ENCODE measurements at regions not wholly inside any gene's neighbourhood (a gene's known extent, or its start where the extent isn't known, plus 50 kb on each side); places are given as distances from the start of the nearest gene placed in this dataset.

DNA sequence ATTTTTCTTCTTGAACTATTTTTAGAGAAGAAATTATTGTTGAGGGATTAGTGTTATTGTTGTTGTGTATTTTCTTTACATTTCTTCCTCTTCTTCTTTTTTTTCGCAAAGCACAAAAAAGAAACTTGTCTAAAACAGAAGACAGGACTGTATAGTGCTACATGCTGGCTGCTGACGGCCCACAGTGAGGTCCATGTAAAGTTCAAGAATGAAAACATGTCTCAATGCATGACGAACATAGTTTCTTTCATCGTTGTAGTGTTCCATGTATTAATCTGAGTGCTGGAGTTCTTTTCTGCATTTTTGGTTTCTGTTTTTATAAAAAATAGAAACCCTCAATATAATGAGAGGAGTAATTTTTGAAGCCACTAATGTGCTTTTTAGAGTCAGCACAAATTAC, 462.9 kb upstream of the MARCKS start:
- TF ChIP-seq, protein P1, sequence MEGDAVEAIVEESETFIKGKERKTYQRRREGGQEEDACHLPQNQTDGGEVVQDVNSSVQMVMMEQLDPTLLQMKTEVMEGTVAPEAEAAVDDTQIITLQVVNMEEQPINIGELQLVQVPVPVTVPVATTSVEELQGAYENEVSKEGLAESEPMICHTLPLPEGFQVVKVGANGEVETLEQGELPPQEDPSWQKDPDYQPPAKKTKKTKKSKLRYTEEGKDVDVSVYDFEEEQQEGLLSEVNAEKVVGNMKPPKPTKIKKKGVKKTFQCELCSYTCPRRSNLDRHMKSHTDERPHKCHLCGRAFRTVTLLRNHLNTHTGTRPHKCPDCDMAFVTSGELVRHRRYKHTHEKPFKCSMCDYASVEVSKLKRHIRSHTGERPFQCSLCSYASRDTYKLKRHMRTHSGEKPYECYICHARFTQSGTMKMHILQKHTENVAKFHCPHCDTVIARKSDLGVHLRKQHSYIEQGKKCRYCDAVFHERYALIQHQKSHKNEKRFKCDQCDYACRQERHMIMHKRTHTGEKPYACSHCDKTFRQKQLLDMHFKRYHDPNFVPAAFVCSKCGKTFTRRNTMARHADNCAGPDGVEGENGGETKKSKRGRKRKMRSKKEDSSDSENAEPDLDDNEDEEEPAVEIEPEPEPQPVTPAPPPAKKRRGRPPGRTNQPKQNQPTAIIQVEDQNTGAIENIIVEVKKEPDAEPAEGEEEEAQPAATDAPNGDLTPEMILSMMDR (IDR thresholded peaks at IDR 0.05) = no peak
- DNase-seq (ENCODE audit: extremely low spot score, unreplicated experiment) = no peak
- H3K4me3 Mint-ChIP-seq (ENCODE audit: unreplicated experiment) = no peak overlapping the region
- peaks cover 53% of the 10 kb centered on the region for H3K4me1 Mint-ChIP-seq (ENCODE audit: unreplicated experiment)
- H3K27ac Mint-ChIP-seq (ENCODE audit: unreplicated experiment) = no peak overlapping the region
- peaks cover 7% of the 10 kb centered on the region for H3K36me3 Mint-ChIP-seq (ENCODE audit: unreplicated experiment)
- peaks cover 11% of the 10 kb centered on the region for H3K9me3 Mint-ChIP-seq (ENCODE audit: unreplicated experiment)
- H3K27me3 Mint-ChIP-seq (ENCODE audit: unreplicated experiment) = no peaks in the 10 kb centered on the region

DNA sequence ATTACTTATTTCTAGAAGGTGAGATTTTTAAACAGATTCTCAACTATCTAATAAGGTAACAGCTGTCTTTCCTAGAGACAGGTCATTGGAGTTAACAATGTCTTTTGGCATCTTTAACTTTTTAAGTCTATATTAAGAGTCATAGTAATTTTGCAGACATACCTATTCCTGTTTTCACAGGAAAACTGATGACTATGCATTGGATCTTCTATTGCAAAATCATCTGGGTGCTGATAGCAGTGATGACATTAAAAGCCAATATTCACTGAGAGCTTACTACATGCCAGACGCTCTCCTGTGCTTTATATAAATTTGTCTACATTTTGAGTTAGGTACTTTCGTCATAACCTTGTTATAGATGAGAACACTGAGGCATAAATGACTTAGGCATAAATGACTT, 462.4 kb upstream of the MARCKS start:
- no peak overlapping the region for H3K4me3 Mint-ChIP-seq (ENCODE audit: unreplicated experiment)
- DNase-seq (ENCODE audit: extremely low spot score, unreplicated experiment) = no peak
- TF ChIP-seq, protein P1 (IDR thresholded peaks at IDR 0.05) = no peak
- no peak overlapping the region for H3K27ac Mint-ChIP-seq (ENCODE audit: unreplicated experiment)
- H3K27me3 Mint-ChIP-seq (ENCODE audit: unreplicated experiment) = no peaks in the 10 kb centered on the region
- H3K4me1 Mint-ChIP-seq (ENCODE audit: unreplicated experiment) = peaks cover 51% of the 10 kb centered on the region
- H3K9me3 Mint-ChIP-seq (ENCODE audit: unreplicated experiment) = peaks cover 13% of the 10 kb centered on the region
- peaks cover 10% of the 10 kb centered on the region for H3K36me3 Mint-ChIP-seq (ENCODE audit: unreplicated experiment)

DNA sequence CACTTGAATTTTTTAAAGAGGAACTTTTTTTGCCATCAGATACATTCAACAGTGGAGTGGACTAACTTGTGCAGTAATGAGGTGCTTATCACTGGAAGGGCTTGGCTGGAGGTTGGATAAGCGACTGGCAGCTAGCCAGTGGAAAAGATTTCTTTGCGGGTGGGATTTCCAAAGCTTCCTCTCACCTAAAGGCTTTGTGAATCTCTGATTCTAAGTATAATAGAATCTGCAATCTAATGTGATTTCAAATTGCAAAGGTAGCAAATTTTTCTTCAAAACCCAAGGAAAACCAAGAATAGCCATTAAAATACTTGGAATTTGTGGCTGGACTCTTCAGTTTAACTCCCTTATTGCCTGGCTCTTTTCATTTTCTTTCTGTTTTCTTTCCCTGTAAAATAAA, 460.4 kb upstream of the MARCKS start:
- Mint-ChIP-seq H3K36me3 (ENCODE audit: unreplicated experiment) (peaks cover 6% of the 10 kb centered on the region), H3K27me3 (ENCODE audit: unreplicated experiment) (no peaks in the 10 kb centered on the region), H3K9me3 (ENCODE audit: unreplicated experiment) (peaks cover 7% of the 10 kb centered on the region), H3K4me3 (ENCODE audit: unreplicated experiment) (no peak overlapping the region), H3K4me1 (ENCODE audit: unreplicated experiment) (peaks cover 44% of the 10 kb centered on the region), H3K27ac (ENCODE audit: unreplicated experiment) (peak overlapping the region; percentile 72)
- DNase-seq (ENCODE audit: extremely low spot score, unreplicated experiment) = no peak
- TF ChIP-seq, protein P1 (IDR thresholded peaks at IDR 0.05) = no peak

DNA sequence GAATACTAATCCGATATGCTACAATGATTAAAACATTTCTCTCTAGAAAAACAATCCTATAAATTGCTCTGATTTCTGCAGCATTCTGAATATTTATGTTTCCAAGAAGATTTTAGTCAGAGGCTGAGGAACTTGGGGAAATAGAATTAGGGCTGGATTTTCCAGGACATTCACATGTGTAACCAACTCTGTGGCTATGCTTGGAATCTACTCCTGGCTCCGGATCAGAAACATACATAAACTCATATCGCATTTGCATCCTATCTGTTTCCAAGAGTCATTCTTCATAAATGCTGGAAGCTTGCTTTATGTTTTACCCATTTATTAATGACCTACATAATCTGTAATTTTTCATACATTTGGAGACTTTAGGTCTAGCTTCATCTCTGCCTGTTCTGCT, 459.9 kb upstream of the MARCKS start:
- H3K4me1 Mint-ChIP-seq (ENCODE audit: unreplicated experiment) = peaks cover 47% of the 10 kb centered on the region
- peaks cover 6% of the 10 kb centered on the region for H3K36me3 Mint-ChIP-seq (ENCODE audit: unreplicated experiment)
- peaks cover 7% of the 10 kb centered on the region for H3K9me3 Mint-ChIP-seq (ENCODE audit: unreplicated experiment)
- H3K4me3 Mint-ChIP-seq (ENCODE audit: unreplicated experiment) = no peak overlapping the region
- no peaks in the 10 kb centered on the region for H3K27me3 Mint-ChIP-seq (ENCODE audit: unreplicated experiment)
- DNase-seq (ENCODE audit: extremely low spot score, unreplicated experiment) = no peak
- peak overlapping the region; percentile 72 for H3K27ac Mint-ChIP-seq (ENCODE audit: unreplicated experiment)
- TF ChIP-seq, protein P1 (IDR thresholded peaks at IDR 0.05) = no peak

DNA sequence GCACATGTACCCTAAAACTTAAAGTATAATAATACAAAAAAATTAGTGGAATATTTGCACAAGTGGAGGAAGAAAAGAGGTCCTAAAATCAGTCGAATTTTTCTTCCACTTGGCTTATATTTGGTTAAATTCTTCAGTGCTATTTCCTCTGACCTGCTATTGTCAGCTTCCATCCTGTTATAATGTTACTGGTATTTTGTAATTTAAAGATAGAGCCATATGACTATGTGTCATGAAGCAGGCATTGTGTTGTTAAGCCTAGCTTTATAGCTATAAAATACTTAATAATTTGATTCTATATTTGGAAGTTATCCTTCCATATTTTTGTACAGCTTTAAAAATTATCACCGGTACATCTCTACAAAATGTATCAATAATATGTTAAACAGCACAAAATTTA, 455.9 kb upstream of the MARCKS start:
- Mint-ChIP-seq H3K4me1 (ENCODE audit: unreplicated experiment) (peaks cover 60% of the 10 kb centered on the region), H3K4me3 (ENCODE audit: unreplicated experiment) (no peak overlapping the region), H3K27me3 (ENCODE audit: unreplicated experiment) (no peaks in the 10 kb centered on the region), H3K27ac (ENCODE audit: unreplicated experiment) (peak overlapping the region; percentile 75), H3K9me3 (ENCODE audit: unreplicated experiment) (peaks cover 10% of the 10 kb centered on the region), H3K36me3 (ENCODE audit: unreplicated experiment) (peaks cover 6% of the 10 kb centered on the region)
- TF ChIP-seq, protein P1 (IDR thresholded peaks at IDR 0.05) = no peak
- DNase-seq (ENCODE audit: extremely low spot score, unreplicated experiment) = no peak

Data from osteocyte (in vitro differentiated cells).